SU-DHL-6 (cell line): ENCODE measurements at regions not wholly inside any gene's neighbourhood (a gene's known extent, or its start where the extent isn't known, plus 50 kb on each side); places are given as distances from the start of the nearest gene placed in this dataset.

Experiments
- H2AFZ ChIP-seq: fragments of 200-600 bp; sonication (generic); 2 replicates; pipeline ENCODE4 v1.6.1; 2014; ENCODE audit warnings: low read depth, mild to moderate bottlenecking, moderate library complexity, mixed read lengths, antibody characterized with exemption, low read length; ENCODE audit not compliant: severe bottlenecking
- H3F3A ChIP-seq: fragments of 200-600 bp; shearing (Covaris generic); 2 replicates; pipeline ENCODE4 v1.6.0; 2016; ENCODE audit warnings: antibody characterized with exemption, mild to moderate bottlenecking; ENCODE audit not compliant: insufficient read depth
- H3K27ac ChIP-seq: fragments of 200-600 bp; sonication (generic); 2 replicates; pipeline ENCODE4 v1.5.1; 2016; ENCODE audit warnings: low read depth, mild to moderate bottlenecking, low read length, moderate library complexity, mixed read lengths
- H3K27me3 ChIP-seq: fragments of 200-600 bp; sonication (generic), shearing (Covaris generic); 2 replicates; pipeline ENCODE4 v1.6.0; 2014; ENCODE audit warnings: mild to moderate bottlenecking, low read length
- H3K36me3 ChIP-seq: fragments of 200-600 bp; sonication (generic); 2 replicates; pipeline ENCODE4 v1.6.1; 2014; ENCODE audit warnings: mild to moderate bottlenecking, low read length, mixed read lengths
- H3K4me2 ChIP-seq: fragments of 300-600, 200-600 bp; shearing (Covaris generic), sonication (generic); 2 replicates; pipeline ENCODE4 v1.6.0; 2014; ENCODE audit warnings: low read length, low read depth, mild to moderate bottlenecking; ENCODE audit not compliant: poor library complexity, severe bottlenecking
- H3K4me3 ChIP-seq: fragments of 200-600 bp; sonication (generic); 2 replicates; pipeline ENCODE4 v1.5.1; 2014; ENCODE audit warnings: antibody characterized with exemption, low read length, mild to moderate bottlenecking, mixed read lengths; ENCODE audit not compliant: insufficient read depth, poor library complexity, severe bottlenecking
- H3K79me2 ChIP-seq: fragments of 200-600 bp; sonication (generic); 2 replicates; pipeline ENCODE4 v1.6.1; 2014; ENCODE audit warnings: mild to moderate bottlenecking, low read length, moderate library complexity; ENCODE audit not compliant: insufficient read depth
- H3K9ac ChIP-seq: fragments of 200-600 bp; sonication (generic); 2 replicates; pipeline ENCODE4 v1.7.0; 2014; ENCODE audit warnings: mild to moderate bottlenecking, low read length
- H3K9me2 ChIP-seq: fragments of 200-600 bp; sonication (generic); replicated peaks from 2 replicates; pipeline ENCODE4 v1.6.1; 2014; ENCODE audit warnings: low read length; ENCODE audit not compliant: insufficient read depth
- H3K9me3 ChIP-seq: fragments of 200-600 bp; sonication (generic); 2 replicates; pipeline ENCODE4 v1.6.1; 2014; ENCODE audit warnings: low read length, mixed read lengths; ENCODE audit not compliant: insufficient read depth
- H4K20me1 ChIP-seq: fragments of 200-600 bp; sonication (generic); 2 replicates; pipeline ENCODE4 v1.6.1; 2014; ENCODE audit warnings: low read depth, mild to moderate bottlenecking, antibody characterized with exemption, low read length, moderate library complexity, mixed read lengths
- EZH2phosphoT487 ChIP-seq: fragments of 200-600 bp; sonication (generic), shearing (Covaris generic); conservative IDR thresholded peaks from 2 replicates; pipeline ENCODE4 v1.6.1; 2018; ENCODE audit warnings: mild to moderate bottlenecking, antibody characterized with exemption, low read length, moderate library complexity, mixed read lengths
- TF ChIP-seq, protein P1 (sequence below): fragments of 200-600 bp; sonication (generic); IDR thresholded peaks from one replicate; pipeline ENCODE4 v1.5.1; 2017; ENCODE audit warnings: antibody characterized with exemption, mild to moderate bottlenecking, low read length, moderate library complexity; ENCODE audit not compliant: insufficient read depth, poor library complexity, severe bottlenecking

DNA sequence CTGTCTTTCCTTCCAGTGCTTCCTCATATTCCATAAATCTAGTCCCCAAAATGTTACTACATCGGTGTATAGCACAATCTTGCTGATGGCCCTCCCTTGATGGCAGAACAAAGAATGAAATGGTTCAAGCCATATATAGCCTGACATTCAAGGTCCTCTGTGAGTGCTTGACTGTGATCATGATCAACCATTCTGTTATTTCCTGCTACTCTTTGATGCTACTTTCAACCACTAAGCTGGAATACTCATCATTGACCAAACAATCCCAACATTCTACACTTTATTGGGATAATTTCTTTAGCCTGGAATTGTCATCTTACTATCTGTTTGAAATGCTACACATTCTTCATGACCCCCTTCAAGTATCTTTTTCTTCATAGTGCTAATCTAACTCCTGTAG, 633.9 kb downstream of the PLCL1 start:
- H3K9me2 ChIP-seq, result no peaks in the 10 kb centered on the region
- TF ChIP-seq EZH2phosphoT487, result no peak
- TF ChIP-seq, protein P1, sequence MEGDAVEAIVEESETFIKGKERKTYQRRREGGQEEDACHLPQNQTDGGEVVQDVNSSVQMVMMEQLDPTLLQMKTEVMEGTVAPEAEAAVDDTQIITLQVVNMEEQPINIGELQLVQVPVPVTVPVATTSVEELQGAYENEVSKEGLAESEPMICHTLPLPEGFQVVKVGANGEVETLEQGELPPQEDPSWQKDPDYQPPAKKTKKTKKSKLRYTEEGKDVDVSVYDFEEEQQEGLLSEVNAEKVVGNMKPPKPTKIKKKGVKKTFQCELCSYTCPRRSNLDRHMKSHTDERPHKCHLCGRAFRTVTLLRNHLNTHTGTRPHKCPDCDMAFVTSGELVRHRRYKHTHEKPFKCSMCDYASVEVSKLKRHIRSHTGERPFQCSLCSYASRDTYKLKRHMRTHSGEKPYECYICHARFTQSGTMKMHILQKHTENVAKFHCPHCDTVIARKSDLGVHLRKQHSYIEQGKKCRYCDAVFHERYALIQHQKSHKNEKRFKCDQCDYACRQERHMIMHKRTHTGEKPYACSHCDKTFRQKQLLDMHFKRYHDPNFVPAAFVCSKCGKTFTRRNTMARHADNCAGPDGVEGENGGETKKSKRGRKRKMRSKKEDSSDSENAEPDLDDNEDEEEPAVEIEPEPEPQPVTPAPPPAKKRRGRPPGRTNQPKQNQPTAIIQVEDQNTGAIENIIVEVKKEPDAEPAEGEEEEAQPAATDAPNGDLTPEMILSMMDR, result no peak
- H3K9ac ChIP-seq, result no peak overlapping the region
- no peaks in the 10 kb centered on the region; the same call in 1 of the 2 replicates for H4K20me1 ChIP-seq
- H3K27me3 ChIP-seq, result no peaks in the 10 kb centered on the region
- H3K4me3 ChIP-seq, result no peak overlapping the region
- H3F3A ChIP-seq, result no peaks in the 10 kb centered on the region
- no peak overlapping the region for H3K4me2 ChIP-seq
- no peak overlapping the region for H3K27ac ChIP-seq
- no peaks in the 10 kb centered on the region for H3K36me3 ChIP-seq
- no peaks in the 10 kb centered on the region for H3K9me3 ChIP-seq
- no peak overlapping the region for H2AFZ ChIP-seq
- H3K79me2 ChIP-seq, result no peaks in the 10 kb centered on the region

DNA sequence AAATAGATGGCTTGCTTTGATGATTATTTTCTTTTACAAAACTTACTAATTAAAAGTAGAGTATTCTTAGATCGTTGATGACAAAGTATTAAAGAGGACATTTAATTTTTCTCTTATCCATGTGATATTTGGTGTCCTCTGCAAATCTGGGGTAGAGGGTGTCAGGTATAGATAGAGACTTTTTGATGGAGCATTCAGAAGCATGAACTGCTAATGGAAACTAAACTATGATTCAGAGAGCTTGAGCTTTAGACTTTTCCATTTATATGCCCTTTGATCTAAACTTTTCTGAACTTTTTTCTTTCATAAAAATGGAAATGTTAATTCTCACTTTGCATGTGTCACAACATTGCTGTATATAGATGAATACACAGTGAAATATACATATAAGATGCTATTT, 619.7 kb downstream of the PLCL1 start:
- H3K27ac ChIP-seq, result no peak overlapping the region
- H4K20me1 ChIP-seq, result no peaks in the 10 kb centered on the region
- no peak overlapping the region for H3K9ac ChIP-seq
- no peak overlapping the region for H3K4me2 ChIP-seq
- no peak overlapping the region for H2AFZ ChIP-seq
- no peaks in the 10 kb centered on the region for H3K79me2 ChIP-seq
- no peaks in the 10 kb centered on the region for H3K27me3 ChIP-seq
- no peaks in the 10 kb centered on the region for H3F3A ChIP-seq
- H3K36me3 ChIP-seq, result no peaks in the 10 kb centered on the region
- TF ChIP-seq, protein P1, result no peak
- no peak for TF ChIP-seq EZH2phosphoT487
- no peaks in the 10 kb centered on the region for H3K9me2 ChIP-seq
- H3K4me3 ChIP-seq, result no peak overlapping the region
- H3K9me3 ChIP-seq, result no peaks in the 10 kb centered on the region

DNA sequence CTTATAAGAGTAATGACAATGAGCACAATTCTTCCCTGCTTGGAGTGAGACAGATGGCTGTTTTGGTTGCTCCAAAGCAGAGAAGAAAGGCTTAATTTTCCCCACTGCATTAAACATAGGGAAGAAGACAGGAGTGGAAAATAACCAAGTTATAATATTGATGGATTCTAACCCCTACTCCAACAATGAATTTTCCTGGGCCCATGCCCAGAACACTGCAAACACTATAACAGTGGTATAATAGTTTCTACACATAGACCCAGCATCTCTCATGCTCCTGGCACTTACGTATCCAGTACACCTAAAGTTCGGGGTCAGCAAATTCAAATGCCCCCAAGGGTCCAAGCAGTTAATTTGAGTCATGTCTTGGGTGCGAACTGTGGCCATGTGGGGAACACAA, 613.4 kb downstream of the PLCL1 start:
- Histone ChIP-seq H3F3A (no peaks in the 10 kb centered on the region), H3K9ac (no peak overlapping the region), H3K9me3 (no peaks in the 10 kb centered on the region), H3K4me2 (no peak overlapping the region), H2AFZ (no peak overlapping the region), H3K79me2 (no peaks in the 10 kb centered on the region), H3K4me3 (no peak overlapping the region), H3K9me2 (no peaks in the 10 kb centered on the region), H4K20me1 (no peaks in the 10 kb centered on the region), H3K27ac (no peak overlapping the region), H3K27me3 (no peaks in the 10 kb centered on the region), H3K36me3 (no peaks in the 10 kb centered on the region)
- TF ChIP-seq, protein P1, result no peak
- no peak for TF ChIP-seq EZH2phosphoT487
